Ishikawa (cell line): ENCODE measurements at regions not wholly inside any gene's neighbourhood (a gene's known extent, or its start where the extent isn't known, plus 50 kb on each side); places are given as distances from the start of the nearest gene placed in this dataset.

ENCODE experiments used
- CEBPB ChIP-seq: IDR thresholded peaks from 2 replicates; pipeline ENCODE4 v1.6.1; 2012
- CREB1 ChIP-seq: IDR thresholded peaks from 2 replicates; pipeline ENCODE4 v1.6.1; 2012; ENCODE audit warnings: low read depth
- EGR1 ChIP-seq: IDR thresholded peaks from 2 replicates; pipeline ENCODE4 v1.6.1; 2012
- EP300 ChIP-seq: IDR thresholded peaks from 2 replicates; pipeline ENCODE4 v1.6.1; 2012; ENCODE audit warnings: borderline replicate concordance
- FOXM1 ChIP-seq: IDR thresholded peaks from 2 replicates; pipeline ENCODE4 v1.6.1; 2012; ENCODE audit warnings: low read depth, borderline replicate concordance
- NFIC ChIP-seq: IDR thresholded peaks from 2 replicates; pipeline ENCODE4 v1.6.1; 2012
- RAD21 ChIP-seq: IDR thresholded peaks from 2 replicates; pipeline ENCODE4 v1.6.1; 2012; ENCODE audit warnings: low read depth
- TAF1 ChIP-seq: IDR thresholded peaks from 2 replicates; pipeline ENCODE4 v1.6.1; 2012; ENCODE audit warnings: low read depth, mild to moderate bottlenecking
- TCF12 ChIP-seq: IDR thresholded peaks from 2 replicates; pipeline ENCODE4 v1.6.1; 2012; ENCODE audit warnings: low read depth
- TEAD4 ChIP-seq: IDR thresholded peaks from 2 replicates; pipeline ENCODE4 v1.6.1; 2012
- YY1 ChIP-seq: IDR thresholded peaks from 2 replicates; pipeline ENCODE4 v1.6.1; 2012; ENCODE audit warnings: low read depth
- ZBTB7A ChIP-seq: IDR thresholded peaks from 2 replicates; pipeline ENCODE4 v1.6.1; 2012; ENCODE audit warnings: low read depth
- TF ChIP-seq, protein P1 (sequence below): IDR thresholded peaks from 2 replicates; pipeline ENCODE4 v1.6.1; 2012; ENCODE audit warnings: low read depth, mild to moderate bottlenecking
- TF ChIP-seq, protein P2 (sequence below): IDR thresholded peaks from 2 replicates; pipeline ENCODE4 v1.6.1; 2012
- TF ChIP-seq, protein P3 (sequence below): IDR thresholded peaks from 2 replicates; pipeline ENCODE4 v1.6.1; 2012

DNA sequence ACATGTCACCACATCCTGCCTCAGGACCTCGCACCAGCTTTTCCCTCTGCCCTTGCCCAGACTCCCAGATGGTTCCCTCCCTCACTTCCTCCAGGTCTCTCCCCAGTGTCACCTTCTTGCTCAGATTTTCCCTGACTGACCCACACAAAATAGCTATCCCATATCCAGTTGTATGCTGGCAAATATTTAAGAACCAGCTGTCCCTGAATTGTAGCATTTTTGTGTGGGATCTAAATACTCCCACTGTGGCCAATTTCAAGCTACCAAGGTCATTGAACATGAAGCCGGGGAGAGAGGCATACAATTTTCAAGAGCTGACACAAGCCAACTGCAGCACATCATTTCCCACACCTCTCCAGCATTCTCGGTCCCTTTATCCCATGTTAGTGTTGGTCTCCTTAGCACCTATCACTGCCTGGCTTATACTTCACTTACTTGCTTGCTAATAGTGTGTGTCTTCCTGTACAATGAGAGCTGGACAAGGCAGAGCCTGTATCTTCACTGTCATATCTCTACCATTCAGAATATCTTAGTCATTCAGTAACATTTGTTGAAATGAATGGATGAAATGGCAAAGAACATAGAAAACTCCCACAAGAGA is 101.3 kb upstream of the CTNNB1 start:
- TF ChIP-seq FOXM1 (no peak), TAF1 (no peak), CEBPB (no peak), NFIC (no peak)
- TF ChIP-seq, protein P1, sequence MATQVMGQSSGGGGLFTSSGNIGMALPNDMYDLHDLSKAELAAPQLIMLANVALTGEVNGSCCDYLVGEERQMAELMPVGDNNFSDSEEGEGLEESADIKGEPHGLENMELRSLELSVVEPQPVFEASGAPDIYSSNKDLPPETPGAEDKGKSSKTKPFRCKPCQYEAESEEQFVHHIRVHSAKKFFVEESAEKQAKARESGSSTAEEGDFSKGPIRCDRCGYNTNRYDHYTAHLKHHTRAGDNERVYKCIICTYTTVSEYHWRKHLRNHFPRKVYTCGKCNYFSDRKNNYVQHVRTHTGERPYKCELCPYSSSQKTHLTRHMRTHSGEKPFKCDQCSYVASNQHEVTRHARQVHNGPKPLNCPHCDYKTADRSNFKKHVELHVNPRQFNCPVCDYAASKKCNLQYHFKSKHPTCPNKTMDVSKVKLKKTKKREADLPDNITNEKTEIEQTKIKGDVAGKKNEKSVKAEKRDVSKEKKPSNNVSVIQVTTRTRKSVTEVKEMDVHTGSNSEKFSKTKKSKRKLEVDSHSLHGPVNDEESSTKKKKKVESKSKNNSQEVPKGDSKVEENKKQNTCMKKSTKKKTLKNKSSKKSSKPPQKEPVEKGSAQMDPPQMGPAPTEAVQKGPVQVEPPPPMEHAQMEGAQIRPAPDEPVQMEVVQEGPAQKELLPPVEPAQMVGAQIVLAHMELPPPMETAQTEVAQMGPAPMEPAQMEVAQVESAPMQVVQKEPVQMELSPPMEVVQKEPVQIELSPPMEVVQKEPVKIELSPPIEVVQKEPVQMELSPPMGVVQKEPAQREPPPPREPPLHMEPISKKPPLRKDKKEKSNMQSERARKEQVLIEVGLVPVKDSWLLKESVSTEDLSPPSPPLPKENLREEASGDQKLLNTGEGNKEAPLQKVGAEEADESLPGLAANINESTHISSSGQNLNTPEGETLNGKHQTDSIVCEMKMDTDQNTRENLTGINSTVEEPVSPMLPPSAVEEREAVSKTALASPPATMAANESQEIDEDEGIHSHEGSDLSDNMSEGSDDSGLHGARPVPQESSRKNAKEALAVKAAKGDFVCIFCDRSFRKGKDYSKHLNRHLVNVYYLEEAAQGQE = no peak

DNA sequence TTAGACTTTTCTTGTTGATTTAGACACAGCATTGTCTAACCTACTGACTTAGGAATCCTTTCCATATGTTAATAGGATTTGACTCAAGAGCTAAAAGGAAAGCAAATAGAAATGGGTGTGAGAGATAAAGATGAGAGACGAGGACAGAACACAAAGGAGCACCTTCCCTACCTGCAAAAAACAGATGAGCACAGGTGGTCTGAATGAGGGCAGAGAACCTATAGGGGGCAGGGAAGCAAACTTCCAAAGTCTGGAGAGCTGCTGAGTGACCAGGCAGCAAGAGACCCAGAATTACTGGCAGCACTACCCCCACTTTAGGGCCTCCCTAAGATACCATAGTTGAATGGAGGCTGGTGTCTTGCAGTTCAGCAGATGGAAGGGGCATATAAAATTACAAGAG is 98.1 kb upstream of the CTNNB1 start:
- TF ChIP-seq, protein P2, sequence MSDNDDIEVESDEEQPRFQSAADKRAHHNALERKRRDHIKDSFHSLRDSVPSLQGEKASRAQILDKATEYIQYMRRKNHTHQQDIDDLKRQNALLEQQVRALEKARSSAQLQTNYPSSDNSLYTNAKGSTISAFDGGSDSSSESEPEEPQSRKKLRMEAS = no peak
- TF ChIP-seq TCF12 = no peak
- TF ChIP-seq, protein P1 = no peak
- TF ChIP-seq ZBTB7A = no peak

DNA sequence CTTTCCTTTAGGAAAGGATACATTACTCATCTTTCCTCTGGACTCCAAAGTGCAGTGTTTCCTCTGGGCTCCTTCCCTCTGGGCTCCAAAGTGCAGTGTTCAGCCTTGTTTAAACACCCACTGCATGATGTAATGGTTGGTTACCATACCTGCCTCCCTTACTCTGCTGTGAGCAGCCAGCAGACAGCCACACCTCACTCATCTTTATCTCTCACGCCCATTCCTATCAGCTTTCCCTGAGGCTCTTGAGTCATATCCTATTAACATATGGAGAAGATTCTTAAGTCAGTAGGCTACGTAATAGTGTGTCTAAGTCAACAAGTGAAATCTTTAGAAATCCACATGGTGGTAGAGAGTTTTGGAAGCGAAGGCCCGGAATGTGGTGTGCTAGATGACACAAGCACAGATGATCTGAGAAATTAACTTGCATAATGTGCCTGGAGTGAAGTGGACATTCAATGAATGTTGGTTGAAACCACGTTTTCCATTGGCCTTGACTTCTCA is 97.2 kb upstream of the CTNNB1 start:
- no peak for TF ChIP-seq CEBPB
- TF ChIP-seq YY1 = no peak
- no peak for TF ChIP-seq ZBTB7A
- TF ChIP-seq, protein P2 = no peak
- TF ChIP-seq, protein P1 = no peak
- TF ChIP-seq TAF1 = no peak
- no peak for TF ChIP-seq EGR1
- TF ChIP-seq CREB1 = no peak
- TF ChIP-seq TCF12 = no peak
- TF ChIP-seq RAD21 = no peak
- TF ChIP-seq NFIC = no peak
- no peak for TF ChIP-seq TEAD4
- no peak for TF ChIP-seq FOXM1
- no peak for TF ChIP-seq EP300
- TF ChIP-seq, protein P3, sequence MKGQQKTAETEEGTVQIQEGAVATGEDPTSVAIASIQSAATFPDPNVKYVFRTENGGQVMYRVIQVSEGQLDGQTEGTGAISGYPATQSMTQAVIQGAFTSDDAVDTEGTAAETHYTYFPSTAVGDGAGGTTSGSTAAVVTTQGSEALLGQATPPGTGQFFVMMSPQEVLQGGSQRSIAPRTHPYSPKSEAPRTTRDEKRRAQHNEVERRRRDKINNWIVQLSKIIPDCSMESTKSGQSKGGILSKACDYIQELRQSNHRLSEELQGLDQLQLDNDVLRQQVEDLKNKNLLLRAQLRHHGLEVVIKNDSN = no peak

DNA sequence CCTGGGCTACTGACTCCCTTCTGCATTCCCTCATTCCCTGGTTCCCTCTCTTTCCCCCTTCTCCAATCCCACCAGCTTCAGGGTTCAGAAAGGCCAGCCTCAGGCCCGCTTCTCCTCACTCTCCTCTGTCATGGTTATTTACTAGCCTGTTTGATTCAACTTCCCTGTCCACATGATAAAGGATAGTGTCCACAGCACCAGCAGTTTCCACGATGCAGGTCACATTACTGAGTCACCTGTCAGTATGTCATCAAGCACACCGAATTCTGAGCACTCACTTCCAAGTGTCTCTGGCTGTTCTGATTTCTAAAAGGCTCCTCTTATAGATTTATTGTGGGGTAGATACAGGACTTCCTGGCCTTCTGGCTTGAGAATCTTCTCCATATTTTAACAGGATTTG is 96.6 kb upstream of the CTNNB1 start:
- TF ChIP-seq CEBPB = no peak
- no peak for TF ChIP-seq YY1
- no peak for TF ChIP-seq TCF12
- no peak for TF ChIP-seq ZBTB7A
- TF ChIP-seq, protein P3 = no peak
- TF ChIP-seq EGR1 = no peak
- TF ChIP-seq TEAD4 = no peak
- TF ChIP-seq RAD21 = no peak
- TF ChIP-seq, protein P1 = no peak
- TF ChIP-seq, protein P2 = no peak
- no peak for TF ChIP-seq EP300
- TF ChIP-seq FOXM1 = no peak
- TF ChIP-seq TAF1 = no peak
- TF ChIP-seq NFIC = no peak
- no peak for TF ChIP-seq CREB1
